Uterus (tissue), 3 donors: ENCODE measurements at regions not wholly inside any gene's neighbourhood (a gene's known extent, or its start where the extent isn't known, plus 50 kb on each side); places are given as distances from the start of the nearest gene placed in this dataset.

Experiments used
- DNase-seq, 2 donors: peaks; one replicate each; pipeline ENCODE4 v3.0.0-alpha.2; 2019 to 2020
- H3K27ac ChIP-seq, 2 donors: fragments of 200-600 bp; sonication (generic); 1 replicate in 1 of 2; 2 replicates in 1 of 2; pipeline ENCODE4 v1.5.1; 2016 to 2018
- H3K27me3 ChIP-seq, 2 donors: fragments of 200-600 bp; sonication (generic); one replicate each; pipeline ENCODE4 v1.5.1; 2018 to 2019; ENCODE audit warnings: control low read depth in 1 of 2
- H3K36me3 ChIP-seq, 2 donors: fragments of 200-600 bp; sonication (generic); one replicate each; pipeline ENCODE4 v1.5.1; 2019; ENCODE audit warnings: control low read depth in 1 of 2
- H3K4me1 ChIP-seq, 2 donors: fragments of 200-600 bp; sonication (generic); one replicate each; pipeline ENCODE4 v1.5.1; 2018 to 2019; ENCODE audit warnings: control low read depth in 1 of 2
- H3K4me3 ChIP-seq, 2 donors: fragments of 200-600 bp; sonication (generic); 1 replicate in 1 of 2; 2 replicates in 1 of 2; pipeline ENCODE4 v1.5.1; 2018 to 2019; ENCODE audit warnings: mild to moderate bottlenecking in 1 of 2
- H3K9me3 ChIP-seq, 2 donors: fragments of 200-600 bp; sonication (generic); one replicate each; pipeline ENCODE4 v1.5.1; 2019; ENCODE audit warnings: control low read depth in 1 of 2
- POLR2A ChIP-seq, 2 donors: fragments of 450-650 bp; IDR thresholded peaks; one replicate each; pipeline ENCODE4 v1.6.1; 2016; ENCODE audit warnings: antibody characterized with exemption in 2 of 2, mild to moderate bottlenecking in 1 of 2, moderate library complexity in 1 of 2
- intact Hi-C: fragments of 100-400 bp; cut with DNase I; formaldehyde crosslinking; loops from one replicate; pipeline ENCODE4 v1.15.1; 2023; ENCODE audit warnings: low total_unique reads
- TF ChIP-seq, protein P1 (sequence below), 4 experiments: fragments of 200-600 bp in 2 of 4; fragments of 450-650 bp in 2 of 4; sonication (generic) in 2 of 4; IDR thresholded peaks; one replicate each; pipeline ENCODE4 v1.5.1; 2016 to 2019; ENCODE audit warnings: antibody characterized with exemption in 4 of 4, mild to moderate bottlenecking in 2 of 4, moderate library complexity in 1 of 4
- donor health status: DM: yes; HTN: yes; CAD: no.

DNA sequence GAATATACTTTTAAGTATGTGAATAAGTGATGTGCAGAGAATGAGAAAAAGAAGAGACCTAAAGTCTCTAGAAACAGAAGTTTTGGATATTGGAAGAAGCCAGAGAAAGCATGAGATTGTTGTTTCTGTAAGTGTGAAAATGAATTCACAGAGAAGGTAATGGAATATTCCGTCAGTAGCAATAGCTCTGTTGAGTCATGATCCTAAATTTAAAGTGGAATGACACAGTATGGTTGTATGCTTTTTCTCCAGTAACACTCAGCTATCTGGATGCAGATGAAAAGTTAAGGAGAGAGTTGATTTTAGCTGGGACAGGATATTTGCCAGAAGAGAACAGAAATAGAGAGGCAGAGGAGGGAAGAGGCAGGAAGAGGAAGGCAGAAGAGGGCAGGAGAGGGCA, 1166.3 kb downstream of the GALC start:
- no peak for DNase-seq
- Histone ChIP-seq H3K4me3 (no peak overlapping the region), H3K9me3 (no peaks in the 10 kb centered on the region), H3K27me3 (no peaks in the 10 kb centered on the region), H3K4me1 (no peaks in the 10 kb centered on the region), H3K36me3 (no peaks in the 10 kb centered on the region), H3K27ac (no peak overlapping the region)
- no peak for TF ChIP-seq POLR2A (IDR thresholded peaks at IDR 0.05)
- TF ChIP-seq, protein P1, sequence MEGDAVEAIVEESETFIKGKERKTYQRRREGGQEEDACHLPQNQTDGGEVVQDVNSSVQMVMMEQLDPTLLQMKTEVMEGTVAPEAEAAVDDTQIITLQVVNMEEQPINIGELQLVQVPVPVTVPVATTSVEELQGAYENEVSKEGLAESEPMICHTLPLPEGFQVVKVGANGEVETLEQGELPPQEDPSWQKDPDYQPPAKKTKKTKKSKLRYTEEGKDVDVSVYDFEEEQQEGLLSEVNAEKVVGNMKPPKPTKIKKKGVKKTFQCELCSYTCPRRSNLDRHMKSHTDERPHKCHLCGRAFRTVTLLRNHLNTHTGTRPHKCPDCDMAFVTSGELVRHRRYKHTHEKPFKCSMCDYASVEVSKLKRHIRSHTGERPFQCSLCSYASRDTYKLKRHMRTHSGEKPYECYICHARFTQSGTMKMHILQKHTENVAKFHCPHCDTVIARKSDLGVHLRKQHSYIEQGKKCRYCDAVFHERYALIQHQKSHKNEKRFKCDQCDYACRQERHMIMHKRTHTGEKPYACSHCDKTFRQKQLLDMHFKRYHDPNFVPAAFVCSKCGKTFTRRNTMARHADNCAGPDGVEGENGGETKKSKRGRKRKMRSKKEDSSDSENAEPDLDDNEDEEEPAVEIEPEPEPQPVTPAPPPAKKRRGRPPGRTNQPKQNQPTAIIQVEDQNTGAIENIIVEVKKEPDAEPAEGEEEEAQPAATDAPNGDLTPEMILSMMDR (IDR thresholded peaks at IDR 0.05): no peak
- intact Hi-C loops: no loop called here

DNA sequence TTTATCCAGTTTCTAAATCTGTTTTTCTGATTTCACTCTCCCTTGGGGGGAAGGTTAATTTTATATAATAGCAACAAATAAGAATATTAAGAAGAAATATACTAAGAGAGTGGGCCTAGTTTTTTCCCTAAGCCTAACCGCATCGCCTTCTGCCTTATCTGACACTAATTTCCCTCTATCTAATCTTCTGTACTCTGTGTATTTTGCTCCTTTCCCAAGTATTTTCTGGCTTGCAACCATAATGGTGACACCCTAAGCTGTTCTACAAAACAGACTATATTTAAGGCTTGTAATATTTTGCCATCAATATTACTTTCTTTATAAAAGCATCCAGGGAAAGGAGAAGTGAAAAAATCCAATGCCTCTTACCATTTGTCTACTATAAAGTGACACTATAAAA, 1168.8 kb downstream of the GALC start:
- Histone ChIP-seq H3K4me1 (no peaks in the 10 kb centered on the region), H3K4me3 (no peak overlapping the region), H3K27ac (no peak overlapping the region), H3K27me3 (no peaks in the 10 kb centered on the region), H3K9me3 (no peaks in the 10 kb centered on the region), H3K36me3 (no peaks in the 10 kb centered on the region)
- no peak for DNase-seq
- TF ChIP-seq, protein P1 (IDR thresholded peaks at IDR 0.05): no peak
- TF ChIP-seq POLR2A (IDR thresholded peaks at IDR 0.05): no peak
- intact Hi-C loops: no loop called here

DNA sequence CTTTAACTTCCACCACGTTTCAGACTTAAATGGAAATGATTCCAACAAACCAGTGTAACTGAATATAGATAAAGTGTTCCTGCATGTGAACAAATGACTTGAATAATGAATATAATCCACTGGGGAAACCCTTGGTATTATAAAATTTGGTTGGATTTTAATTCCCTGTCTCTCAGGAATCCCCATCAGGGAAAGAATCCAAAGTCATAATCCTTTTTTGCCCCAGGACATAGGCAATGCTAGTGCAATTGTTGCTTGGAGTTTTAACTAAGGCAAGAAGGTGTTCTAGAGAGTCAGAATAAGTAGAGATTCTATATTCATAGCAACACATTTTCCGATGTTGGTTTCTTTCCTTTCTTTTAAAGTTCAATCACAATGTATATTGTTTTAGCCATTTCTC, 1169.4 kb downstream of the GALC start:
- intact Hi-C loops: no loop called here
- no peaks in the 10 kb centered on the region for H3K4me1 ChIP-seq

DNA sequence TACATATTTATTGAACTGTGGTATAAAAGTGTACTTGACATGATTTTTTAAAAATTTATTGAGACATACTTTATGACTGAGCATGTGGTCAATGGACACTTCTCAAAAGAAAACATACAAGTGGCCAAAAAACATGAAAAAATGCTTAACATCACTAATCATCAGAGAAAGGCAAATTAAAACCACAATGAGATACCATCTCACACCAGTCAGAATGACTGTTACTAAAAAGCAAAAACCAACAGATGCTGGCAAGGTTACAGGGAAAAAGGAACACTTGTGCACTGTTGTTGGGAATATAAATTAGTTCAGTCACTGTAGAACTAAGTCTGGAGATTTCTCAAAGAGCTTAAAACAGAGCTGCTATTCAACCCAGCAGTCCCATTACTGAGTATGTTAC, 1177.6 kb downstream of the GALC start:
- intact Hi-C loops: no loop called here
- H3K27me3 ChIP-seq: no peaks in the 10 kb centered on the region
- no peak overlapping the region for H3K27ac ChIP-seq
- H3K9me3 ChIP-seq: no peaks in the 10 kb centered on the region
- TF ChIP-seq, protein P1 (IDR thresholded peaks at IDR 0.05): no peak
- TF ChIP-seq POLR2A (IDR thresholded peaks at IDR 0.05): no peak
- no peak for DNase-seq
- H3K4me3 ChIP-seq: no peak overlapping the region
- no peaks in the 10 kb centered on the region for H3K4me1 ChIP-seq
- no peaks in the 10 kb centered on the region for H3K36me3 ChIP-seq

More for the DNA sequence above, 1169.4 kb downstream of the GALC start:
- H3K27me3 ChIP-seq: no peaks in the 10 kb centered on the region
- no peak for DNase-seq
- TF ChIP-seq POLR2A (IDR thresholded peaks at IDR 0.05): no peak
- TF ChIP-seq, protein P1 (IDR thresholded peaks at IDR 0.05): no peak
- no peaks in the 10 kb centered on the region for H3K9me3 ChIP-seq
- H3K36me3 ChIP-seq: no peaks in the 10 kb centered on the region
- H3K4me3 ChIP-seq: no peak overlapping the region
- no peak overlapping the region for H3K27ac ChIP-seq

DNA sequence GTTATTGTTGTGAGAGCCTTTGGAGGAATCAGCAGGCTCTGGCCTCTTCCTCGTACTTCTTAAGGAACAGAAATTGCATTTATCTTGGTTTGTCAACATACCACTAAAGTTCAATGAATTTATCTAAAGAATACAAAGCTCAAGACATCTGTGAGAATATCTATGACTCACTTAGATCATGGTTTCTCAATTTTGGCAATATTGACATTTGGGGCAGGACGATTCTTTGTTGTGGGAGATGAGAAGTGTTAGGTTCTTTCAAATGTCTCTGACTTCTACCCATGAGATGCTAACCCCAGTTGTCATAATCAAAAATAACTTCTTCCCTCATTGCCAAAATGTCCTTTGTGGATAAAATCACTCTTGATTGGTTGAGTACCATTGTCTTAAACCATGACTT, 1190.3 kb downstream of the GALC start:
- Histone ChIP-seq H3K9me3 (no peaks in the 10 kb centered on the region), H3K27me3 (no peaks in the 10 kb centered on the region), H3K4me1 (no peaks in the 10 kb centered on the region), H3K27ac (no peak overlapping the region), H3K36me3 (no peaks in the 10 kb centered on the region), H3K4me3 (no peak overlapping the region)
- intact Hi-C loops: no loop called here
- TF ChIP-seq, protein P1 (IDR thresholded peaks at IDR 0.05): no peak
- no peak for TF ChIP-seq POLR2A (IDR thresholded peaks at IDR 0.05)
- DNase-seq: no peak
